WTC11 (cell line): ENCODE measurements at regions not wholly inside any gene's neighbourhood (a gene's known extent, or its start where the extent isn't known, plus 50 kb on each side); places are given as distances from the start of the nearest gene placed in this dataset.
A peak's percentile ranks its signal among the peaks of the same experiment; 100 is the strongest.

Source experiments
- ATAC-seq: fragments of 200-7000 bp; cut with Tn5 transposase; 2 replicates; pipeline ENCODE4 v1.10.0; 2021; ENCODE audit warnings: mild to moderate bottlenecking, moderate library complexity
- CTCF ChIA-PET: fragments of 300-600 bp; sonication (Branson Sonifier 250); formaldehyde crosslinking; loops from one replicate; lab custom pipeline; 2021; ENCODE audit warnings: antibody characterized with exemption; lab: Charles Lee
- POLR2A ChIA-PET: fragments of 350-600 bp; sonication (Branson Sonifier 250); formaldehyde crosslinking; loops from one replicate; lab custom pipeline; 2021; ENCODE audit warnings: antibody characterized with exemption; lab: Charles Lee
- DNase-seq: peaks from one replicate; pipeline ENCODE4 v3.0.0; 2021; ENCODE audit warnings: low spot score
- H3K27ac Mint-ChIP-seq: 2 replicates; pipeline ENCODE4 v1.8.0; 2021; ENCODE audit warnings: mixed read lengths
- H3K27me3 Mint-ChIP-seq: 2 replicates; pipeline ENCODE4 v1.8.0; 2021; ENCODE audit warnings: low read depth, mild to moderate bottlenecking, moderate library complexity, mixed read lengths
- H3K36me3 Mint-ChIP-seq: 2 replicates; pipeline ENCODE4 v1.8.0; 2021; ENCODE audit warnings: mixed read lengths
- H3K4me1 Mint-ChIP-seq: 2 replicates; pipeline ENCODE4 v1.8.0; 2022; ENCODE audit warnings: mixed read lengths
- H3K4me3 Mint-ChIP-seq: 2 replicates; pipeline ENCODE4 v1.8.0; 2021; ENCODE audit warnings: mild to moderate bottlenecking, moderate library complexity, mixed read lengths
- H3K9me3 Mint-ChIP-seq: 2 replicates; pipeline ENCODE4 v1.8.0; 2021; ENCODE audit warnings: mixed read lengths
- ATF3 ChIP-seq: sonication (generic); formaldehyde crosslinking; conservative IDR thresholded peaks from 2 replicates; pipeline ENCODE4 v1.8.1; 2022; ENCODE audit warnings: mild to moderate bottlenecking, missing genetic modification reagents
- CREB1 ChIP-seq: sonication (generic); formaldehyde crosslinking; IDR thresholded peaks from 2 replicates; pipeline ENCODE4 v1.8.0; 2023; ENCODE audit warnings: mild to moderate bottlenecking, missing genetic modification reagents
- CTCF ChIP-seq: fragments of 200-600 bp; IDR thresholded peaks from 2 replicates; pipeline ENCODE4 v1.8.0; 2022; ENCODE audit warnings: antibody characterized with exemption
- E2F1 ChIP-seq: sonication (generic); formaldehyde crosslinking; IDR thresholded peaks from 2 replicates; pipeline ENCODE4 v1.8.0; 2022; ENCODE audit warnings: mild to moderate bottlenecking, missing genetic modification reagents
- ERG ChIP-seq: fragments of 250-450 bp; sonication (Bioruptor Pico); IDR thresholded peaks from 2 replicates; pipeline ENCODE4 v1.8.0; 2021; ENCODE audit warnings: mild to moderate bottlenecking
- FOXJ3 ChIP-seq: sonication (generic); formaldehyde crosslinking; IDR thresholded peaks from 2 replicates; pipeline ENCODE4 v1.9.0; 2021; ENCODE audit warnings: missing genetic modification reagents, mild to moderate bottlenecking, borderline replicate concordance
- FOXK1 ChIP-seq: sonication (generic); formaldehyde crosslinking; IDR thresholded peaks from 2 replicates; pipeline ENCODE4 v1.8.0; 2022; ENCODE audit warnings: mild to moderate bottlenecking, moderate library complexity, missing genetic modification reagents
- IRF1 ChIP-seq: sonication (generic); formaldehyde crosslinking; IDR thresholded peaks from 2 replicates; pipeline ENCODE4 v1.8.0; 2023; ENCODE audit warnings: missing genetic modification reagents
- MAX ChIP-seq: sonication (generic); formaldehyde crosslinking; IDR thresholded peaks from 2 replicates; pipeline ENCODE4 v1.8.0; 2022; ENCODE audit warnings: mild to moderate bottlenecking, missing genetic modification reagents
- MXD4 ChIP-seq: fragments of 250-450 bp; sonication (Bioruptor Pico); IDR thresholded peaks from 2 replicates; pipeline ENCODE4 v1.8.0; 2021; ENCODE audit warnings: mild to moderate bottlenecking, moderate library complexity, borderline replicate concordance
- MYBL2 ChIP-seq: sonication (generic); formaldehyde crosslinking; IDR thresholded peaks from 2 replicates; pipeline ENCODE4 v1.8.1; 2023; ENCODE audit warnings: mild to moderate bottlenecking, moderate library complexity, missing genetic modification reagents
- NFYB ChIP-seq: sonication (generic); formaldehyde crosslinking; conservative IDR thresholded peaks from 2 replicates; pipeline ENCODE4 v1.8.0; 2022; ENCODE audit warnings: low read depth, missing genetic modification reagents
- NR1H2 ChIP-seq: sonication (generic); formaldehyde crosslinking; IDR thresholded peaks from 2 replicates; pipeline ENCODE4 v1.9.0; 2021; ENCODE audit warnings: mild to moderate bottlenecking, moderate library complexity, missing genetic modification reagents
- OVOL2 ChIP-seq: fragments of 250-450 bp; sonication (Bioruptor Pico); IDR thresholded peaks from 2 replicates; pipeline ENCODE4 v1.9.0; 2021; ENCODE audit warnings: mild to moderate bottlenecking, borderline replicate concordance
- TCF7 ChIP-seq: sonication (generic); formaldehyde crosslinking; IDR thresholded peaks from 2 replicates; pipeline ENCODE4 v1.8.0; 2022; ENCODE audit warnings: mild to moderate bottlenecking, low read depth, missing genetic modification reagents, moderate library complexity
- TEAD4 ChIP-seq: sonication (generic); formaldehyde crosslinking; IDR thresholded peaks from 2 replicates; pipeline ENCODE4 v1.8.0; 2022; ENCODE audit warnings: mild to moderate bottlenecking, missing genetic modification reagents
- ZMAT4 ChIP-seq: fragments of 250-450 bp; sonication (Bioruptor Pico); IDR thresholded peaks from 2 replicates; pipeline ENCODE4 v1.9.0; 2021; ENCODE audit warnings: mild to moderate bottlenecking
- ZNF121 ChIP-seq: sonication (generic); formaldehyde crosslinking; IDR thresholded peaks from 2 replicates; pipeline ENCODE4 v1.8.0; 2023; ENCODE audit warnings: missing genetic modification reagents
- ZNF138 ChIP-seq: sonication (generic); formaldehyde crosslinking; conservative IDR thresholded peaks from 2 replicates; pipeline ENCODE4 v1.8.1; 2022; ENCODE audit warnings: mild to moderate bottlenecking, moderate library complexity, missing genetic modification reagents
- ZNF219 ChIP-seq: sonication (generic); formaldehyde crosslinking; IDR thresholded peaks from 2 replicates; pipeline ENCODE4 v1.8.0; 2023; ENCODE audit warnings: missing genetic modification reagents, mild to moderate bottlenecking, borderline replicate concordance
- ZNF232 ChIP-seq: sonication (generic); formaldehyde crosslinking; IDR thresholded peaks from 2 replicates; pipeline ENCODE4 v1.8.0; 2022; ENCODE audit warnings: mild to moderate bottlenecking, missing genetic modification reagents
- ZNF512 ChIP-seq: sonication (generic); formaldehyde crosslinking; IDR thresholded peaks from 2 replicates; pipeline ENCODE4 v1.8.1; 2022; ENCODE audit warnings: missing genetic modification reagents, borderline replicate concordance

- TF ChIP-seq ZNF219 (CRISPR knock-in tag) (no peak), TCF7 (CRISPR knock-in tag) (no peak), ZMAT4 (CRISPR knock-in tag) (no peak), MXD4 (no peak), ZNF232 (CRISPR knock-in tag) (no peak), ZNF138 (no peak), E2F1 (no peak), MAX (CRISPR knock-in tag) (no peak), NFYB (CRISPR knock-in tag) (no peak)
These were observed 153.2 kb upstream of the SLC13A1 start (continued) for GRCh38 chr7:123352973-123353372.

GRCh38 chr7:123351516-123352505 is 152.0 kb upstream of the SLC13A1 start:
- no peak overlapping the region for H3K4me3 Mint-ChIP-seq
- POLR2A ChIA-PET: no interaction called here
- H3K4me1 Mint-ChIP-seq: peaks cover 30% of the 10 kb centered on the region
- H3K9me3 Mint-ChIP-seq: no peaks in the 10 kb centered on the region
- TF ChIP-seq CTCF (no peak), IRF1 (no peak), ZNF512 (no peak), CREB1 (CRISPR knock-in tag) (no peak), ATF3 (no peak), FOXK1 (CRISPR knock-in tag) (no peak), MYBL2 (CRISPR knock-in tag) (no peak), ZNF121 (CRISPR knock-in tag) (no peak)
- DNase-seq (no peak), ATAC-seq (no peak)
- H3K36me3 Mint-ChIP-seq: no peaks in the 10 kb centered on the region
- H3K27ac Mint-ChIP-seq: no peak overlapping the region
- CTCF ChIA-PET: interaction anchor here (2.6 kb wide), 1 partner anchor 15 kb away, joined by 7 read pairs; no protein-coding TSS in a partner anchor
- no peaks in the 10 kb centered on the region for H3K27me3 Mint-ChIP-seq

GRCh38 chr7:123351027-123351426 is 151.3 kb upstream of the SLC13A1 start:
- Mint-ChIP-seq H3K27ac (no peak overlapping the region), H3K4me3 (no peak overlapping the region), H3K27me3 (no peaks in the 10 kb centered on the region), H3K9me3 (no peaks in the 10 kb centered on the region), H3K36me3 (no peaks in the 10 kb centered on the region), H3K4me1 (peaks cover 23% of the 10 kb centered on the region)
- ChIA-PET CTCF (interaction anchor here (0.6 to 1.1 kb wide), 2 partner anchors 16 to 66 kb away, joined by 3 read pairs; no protein-coding TSS in a partner anchor), POLR2A (no interaction called here)
- DNase-seq: no peak
- peak; percentile 68 for ATAC-seq
- TF ChIP-seq FOXJ3 (CRISPR knock-in tag) (no peak), E2F1 (no peak), NR1H2 (CRISPR knock-in tag) (no peak), ERG (CRISPR knock-in tag) (no peak), ZNF138 (no peak), IRF1 (no peak), ZMAT4 (CRISPR knock-in tag) (no peak), OVOL2 (CRISPR knock-in tag) (no peak), TEAD4 (CRISPR knock-in tag) (no peak)
